Amniotic epithelial cell (primary cell): ENCODE measurements at regions not wholly inside any gene's neighbourhood (a gene's known extent, or its start where the extent isn't known, plus 50 kb on each side); places are given as distances from the start of the nearest gene placed in this dataset.
"Not testable (repeated sequence)": the region's sequence is repeated elsewhere in the genome, so short reads cannot be mapped to it uniquely, and the experiment has no call there.

Experiments
- DNase-seq: peaks from one replicate; pipeline ENCODE4 v3.0.0-alpha.2; 2010; ENCODE audit warnings: low read depth

GRCh38 chr17:71864755-71865154, 256.1 kb upstream of the SOX9 start:
- no peak for DNase-seq

- DNase-seq = no peak
Measured at GRCh38 chr17:71866095-71866494, 254.7 kb upstream of the SOX9 start.

DNA sequence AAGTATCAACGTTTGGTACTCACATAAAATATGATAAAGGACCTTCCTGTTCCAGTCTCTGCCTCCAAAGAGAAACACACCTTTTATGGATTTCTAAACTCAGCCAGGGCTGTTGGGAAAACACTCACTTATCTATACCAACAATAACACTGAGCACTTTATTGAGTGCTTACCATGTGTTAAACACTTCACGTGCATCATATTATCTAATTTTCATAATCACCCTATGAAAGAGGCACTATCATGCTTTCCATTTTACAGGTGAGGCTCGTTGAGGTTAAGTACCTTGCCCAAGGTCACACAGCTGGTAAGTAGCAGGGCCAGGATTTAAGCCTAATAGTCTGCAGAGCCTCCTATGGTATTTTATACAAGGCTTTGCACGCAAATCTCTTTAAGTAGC, 251.5 kb upstream of the SOX9 start:
- no peak for DNase-seq

- no peak for DNase-seq
Measured at GRCh38 chr17:71869841-71870545, 250.8 kb upstream of the SOX9 start.

DNA sequence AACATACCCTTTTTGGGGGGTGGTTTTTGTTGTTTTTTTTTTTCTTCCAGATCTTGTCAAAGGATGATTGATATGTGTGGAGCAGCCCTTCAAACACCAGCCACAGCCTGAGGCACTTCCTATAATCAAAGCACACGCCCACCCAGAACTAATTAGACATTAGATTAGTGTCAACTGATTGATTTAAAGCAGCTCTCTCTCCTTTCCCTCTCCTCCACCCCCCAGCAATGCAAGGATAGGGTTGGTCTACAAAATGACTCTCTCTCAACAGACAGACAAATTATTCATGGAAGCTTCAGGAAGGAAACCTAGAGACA, 250.3 kb upstream of the SOX9 start:
- no peak for DNase-seq

- DNase-seq = no peak
Measured at GRCh38 chr17:71872843-71873485, 247.9 kb upstream of the SOX9 start.

DNA sequence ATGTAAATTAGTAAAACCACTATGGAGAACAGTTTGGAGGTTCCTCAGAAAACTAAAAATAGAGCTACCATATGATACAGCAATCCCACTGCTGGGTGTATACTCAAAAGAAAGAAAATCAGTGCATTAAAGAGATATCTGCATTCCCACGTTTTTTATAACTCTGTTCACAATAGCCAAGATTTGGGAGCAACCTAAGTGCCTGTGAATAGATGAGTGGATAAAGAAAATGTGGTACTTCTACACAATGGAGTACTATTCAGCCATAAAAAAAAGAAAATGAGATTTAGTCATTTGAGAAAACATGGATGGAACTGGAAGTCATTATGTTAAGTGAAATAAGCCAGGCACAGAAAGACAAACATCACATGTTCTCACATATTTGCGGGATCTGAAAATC, 246.0 kb upstream of the SOX9 start:
- not testable (repeated sequence) for DNase-seq

DNA sequence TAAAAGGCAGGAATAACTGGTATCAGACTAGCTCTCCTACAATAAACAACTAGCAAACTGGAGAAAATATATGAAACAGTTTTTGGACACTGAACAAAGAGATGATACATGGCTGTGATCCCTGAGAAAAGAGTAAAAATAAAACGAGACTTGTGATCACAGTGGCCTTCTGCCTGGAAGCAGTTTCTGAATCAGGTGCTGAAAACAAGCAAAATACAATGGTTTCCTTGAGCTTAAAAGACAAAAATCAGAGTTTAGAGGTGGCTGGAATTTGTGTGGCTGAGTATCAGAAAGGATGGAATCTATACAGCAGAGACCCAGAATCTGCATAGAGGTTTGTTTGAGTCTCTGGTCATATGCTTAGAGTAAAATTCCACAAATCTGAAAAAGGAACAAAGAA, 242.5 kb upstream of the SOX9 start:
- no peak for DNase-seq

DNA sequence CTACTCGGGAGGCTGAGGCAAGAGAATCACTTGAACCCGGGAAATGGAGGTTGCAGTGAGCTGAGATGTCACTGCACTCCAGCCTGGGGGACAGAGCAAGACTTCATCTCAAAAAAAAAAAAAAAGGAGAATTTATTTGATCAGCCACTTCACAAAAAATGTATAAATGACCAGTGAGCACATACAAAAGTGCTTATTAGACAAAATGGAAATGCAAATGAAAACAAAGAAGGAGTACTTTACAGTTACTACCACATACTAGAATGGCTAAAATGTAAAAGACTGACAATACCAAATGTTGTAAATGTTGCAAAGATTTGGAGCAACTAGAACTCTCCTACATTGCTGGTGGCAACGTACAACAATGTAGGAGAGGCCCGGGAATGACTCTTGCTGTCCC, 241.8 kb upstream of the SOX9 start:
- DNase-seq = no peak

GRCh38 chr17:71881041-71881440, 239.8 kb upstream of the SOX9 start:
- no peak for DNase-seq

GRCh38 chr17:71881581-71881980, 239.2 kb upstream of the SOX9 start:
- no peak for DNase-seq

- DNase-seq = no peak
Measured at GRCh38 chr17:71883258-71883657, 237.6 kb upstream of the SOX9 start.

DNA sequence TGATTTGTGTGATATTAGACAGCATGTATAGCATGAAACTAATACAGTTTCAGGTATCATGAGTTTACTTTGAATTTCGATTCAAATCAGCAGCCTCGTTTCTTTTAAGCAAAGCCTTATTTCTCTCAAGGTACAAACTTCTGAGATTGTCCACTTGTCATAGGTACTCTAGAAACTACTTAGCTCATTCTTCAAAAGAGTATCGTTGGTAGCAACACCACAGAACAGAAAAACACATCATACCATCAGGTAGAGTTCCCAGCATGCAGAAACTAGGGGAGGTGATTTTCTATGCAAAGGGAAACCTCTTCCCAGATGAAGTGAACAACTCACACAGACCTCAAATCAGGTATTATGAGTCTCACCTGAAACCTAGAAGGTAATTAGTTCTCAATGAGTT, 237.0 kb upstream of the SOX9 start:
- DNase-seq = no peak

GRCh38 chr17:71885662-71886061, 235.2 kb upstream of the SOX9 start:
- no peak for DNase-seq

- DNase-seq = peak; percentile 56
Measured at GRCh38 chr17:71899317-71899716, 221.5 kb upstream of the SOX9 start.

GRCh38 chr17:71900621-71901229, 220.1 kb upstream of the SOX9 start:
- DNase-seq = no peak

GRCh38 chr17:71902894-71903506, 217.8 kb upstream of the SOX9 start:
- DNase-seq = peak; percentile 13

GRCh38 chr17:71905376-71906031, 215.3 kb upstream of the SOX9 start:
- DNase-seq = no peak

DNA sequence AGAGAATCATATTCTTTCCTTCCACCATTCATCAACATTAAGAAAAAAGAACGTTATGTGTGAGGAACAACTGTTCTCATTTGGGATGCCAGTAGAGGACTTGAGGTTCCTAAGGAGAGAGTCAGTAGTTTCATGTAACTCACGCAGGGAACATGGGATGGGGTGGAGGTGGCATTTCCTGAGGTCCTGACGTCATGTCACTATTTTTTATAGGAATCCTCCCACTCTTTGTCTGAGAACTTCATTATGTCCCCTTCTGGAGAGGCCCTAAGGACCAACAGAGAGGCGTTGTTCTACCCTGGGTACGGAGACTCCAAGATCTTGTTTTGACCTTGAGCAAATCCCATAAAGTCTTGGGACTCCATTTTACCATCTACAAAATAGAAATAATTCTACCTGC, 211.7 kb upstream of the SOX9 start:
- no peak for DNase-seq

DNA sequence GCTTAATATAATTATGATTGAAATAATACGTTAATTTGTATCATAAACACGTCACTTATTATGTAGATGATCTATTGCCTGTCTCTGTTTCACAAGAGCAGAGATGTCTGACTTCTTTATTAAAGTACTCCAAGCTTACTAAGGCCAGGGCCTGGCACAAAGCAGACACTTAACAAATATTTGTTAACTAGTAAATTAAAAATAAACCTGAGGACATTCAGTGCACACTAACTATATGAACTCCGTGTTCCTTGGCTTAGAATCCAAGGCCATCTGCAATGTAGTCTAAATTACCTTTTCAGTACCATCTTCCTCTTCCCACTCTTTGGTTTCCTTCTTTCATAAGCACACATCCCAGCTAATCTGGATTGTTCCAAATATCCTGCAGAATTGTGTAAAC, 210.8 kb upstream of the SOX9 start:
- no peak for DNase-seq

- DNase-seq = no peak
Measured at GRCh38 chr17:71914042-71914441, 206.8 kb upstream of the SOX9 start.

DNA sequence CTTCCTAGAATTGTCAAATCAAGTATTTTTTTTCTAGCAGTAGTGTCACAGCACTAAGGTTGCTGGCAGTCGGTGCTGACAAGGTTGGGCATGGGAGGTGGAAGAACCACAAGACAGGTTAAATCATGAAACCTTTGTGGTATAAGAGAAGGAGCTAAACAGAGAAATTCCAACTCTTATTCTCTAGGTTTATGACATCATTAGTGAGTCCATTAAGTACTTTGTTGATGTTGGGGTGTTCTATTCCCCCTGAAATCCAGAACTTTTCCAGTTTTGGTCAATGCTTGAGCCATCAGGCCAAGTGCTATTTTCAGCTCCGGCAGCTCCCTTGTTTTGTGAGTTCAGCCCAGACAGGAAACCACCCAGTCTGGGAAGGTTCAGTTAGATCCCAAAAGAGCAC, 206.0 kb upstream of the SOX9 start:
- no peak for DNase-seq

GRCh38 chr17:71917715-71918114, 203.1 kb upstream of the SOX9 start:
- DNase-seq = no peak
